GM12872 (cell line): ENCODE measurements at regions not wholly inside any gene's neighbourhood (a gene's known extent, or its start where the extent isn't known, plus 50 kb on each side); places are given as distances from the start of the nearest gene placed in this dataset.

Experiments
- CTCF ChIP-seq: IDR thresholded peaks from 3 replicates; pipeline ENCODE4 v1.5.1; 2011; ENCODE audit warnings: low read depth, mild to moderate bottlenecking, low read length, moderate library complexity; ENCODE audit not compliant: insufficient read depth

GRCh38 chr1:29470087-29470787, 233.9 kb downstream of the PTPRU start:
- TF ChIP-seq CTCF = no peak

GRCh38 chr1:29469457-29469856, 233.1 kb downstream of the PTPRU start:
- no peak for TF ChIP-seq CTCF

GRCh38 chr1:29467989-29468900, 231.9 kb downstream of the PTPRU start:
- no peak for TF ChIP-seq CTCF

- TF ChIP-seq CTCF = no peak
These were observed 229.9 kb downstream of the PTPRU start for GRCh38 chr1:29466258-29466657.

GRCh38 chr1:29465755-29466154, 229.4 kb downstream of the PTPRU start:
- TF ChIP-seq CTCF = no peak

- no peak for TF ChIP-seq CTCF
These were observed 225.8 kb downstream of the PTPRU start for GRCh38 chr1:29462096-29462495.

GRCh38 chr1:29461115-29461739, 224.9 kb downstream of the PTPRU start:
- no peak for TF ChIP-seq CTCF
